AG04450 (cell line): ENCODE measurements at regions not wholly inside any gene's neighbourhood (a gene's known extent, or its start where the extent isn't known, plus 50 kb on each side); places are given as distances from the start of the nearest gene placed in this dataset.

Source experiments
- CTCF ChIA-PET: fragments of 300-600, 350-600 bp; formaldehyde crosslinking; extraction: SDS; loops from one replicate; lab custom pipeline; 2022; ENCODE audit warnings: antibody characterized with exemption, inconsistent platforms; lab: Charles Lee
- POLR2A ChIA-PET: fragments of 350-600 bp; formaldehyde crosslinking; extraction: SDS; loops from one replicate; lab custom pipeline; 2021; ENCODE audit warnings: antibody characterized with exemption, inconsistent platforms; lab: Yijun Ruan, JAX
- DNase-seq: peaks from one replicate; pipeline ENCODE4 v3.0.0-alpha.2; 2011; ENCODE audit warnings: low read depth, low spot score
- H3K27ac ChIP-seq: one replicate; pipeline ENCODE4 v1.5.1; 2012; ENCODE audit warnings: low read depth, low read length, control low read depth
- H3K27me3 ChIP-seq: one replicate; pipeline ENCODE4 v1.6.0; 2012; ENCODE audit warnings: low read length; ENCODE audit not compliant: control insufficient read depth, insufficient read depth
- H3K4me3 ChIP-seq: 2 replicates; pipeline ENCODE4 v1.5.1; 2011; ENCODE audit warnings: mild to moderate bottlenecking, low read depth, low read length, control low read depth
- H3K9me3 ChIP-seq: 2 replicates; pipeline ENCODE4 v1.5.1; 2012; ENCODE audit warnings: low read length; ENCODE audit not compliant: control insufficient read depth, insufficient read depth
- TF ChIP-seq, protein P1 (sequence below): IDR thresholded peaks from 2 replicates; pipeline ENCODE4 v1.5.1; 2011; ENCODE audit warnings: low read depth, low read length, control low read depth, inconsistent platforms

DNA sequence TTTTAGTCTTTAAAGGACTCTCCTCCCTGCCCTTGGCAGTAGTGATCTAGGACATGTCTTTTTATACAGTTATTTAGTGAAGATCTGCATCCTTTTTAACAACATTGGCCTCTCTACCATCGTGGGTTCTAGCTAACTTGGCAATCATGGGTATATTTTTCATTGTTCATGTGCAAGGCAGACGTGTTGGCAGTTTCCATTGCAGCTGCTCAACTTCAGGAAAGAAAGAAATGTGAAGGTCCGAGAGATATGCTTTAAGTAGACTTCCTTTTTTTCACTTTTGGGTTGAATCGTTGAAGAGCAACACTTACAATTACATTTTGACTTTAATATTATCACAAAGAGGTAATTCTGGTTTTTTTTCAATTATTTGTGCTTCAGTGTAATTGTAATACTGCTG lies 172.6 kb downstream of the SATB1 start:
- H3K4me3 ChIP-seq = no peak overlapping the region
- CTCF ChIA-PET = no interaction called here
- no peaks in the 10 kb centered on the region for H3K27me3 ChIP-seq
- TF ChIP-seq, protein P1, sequence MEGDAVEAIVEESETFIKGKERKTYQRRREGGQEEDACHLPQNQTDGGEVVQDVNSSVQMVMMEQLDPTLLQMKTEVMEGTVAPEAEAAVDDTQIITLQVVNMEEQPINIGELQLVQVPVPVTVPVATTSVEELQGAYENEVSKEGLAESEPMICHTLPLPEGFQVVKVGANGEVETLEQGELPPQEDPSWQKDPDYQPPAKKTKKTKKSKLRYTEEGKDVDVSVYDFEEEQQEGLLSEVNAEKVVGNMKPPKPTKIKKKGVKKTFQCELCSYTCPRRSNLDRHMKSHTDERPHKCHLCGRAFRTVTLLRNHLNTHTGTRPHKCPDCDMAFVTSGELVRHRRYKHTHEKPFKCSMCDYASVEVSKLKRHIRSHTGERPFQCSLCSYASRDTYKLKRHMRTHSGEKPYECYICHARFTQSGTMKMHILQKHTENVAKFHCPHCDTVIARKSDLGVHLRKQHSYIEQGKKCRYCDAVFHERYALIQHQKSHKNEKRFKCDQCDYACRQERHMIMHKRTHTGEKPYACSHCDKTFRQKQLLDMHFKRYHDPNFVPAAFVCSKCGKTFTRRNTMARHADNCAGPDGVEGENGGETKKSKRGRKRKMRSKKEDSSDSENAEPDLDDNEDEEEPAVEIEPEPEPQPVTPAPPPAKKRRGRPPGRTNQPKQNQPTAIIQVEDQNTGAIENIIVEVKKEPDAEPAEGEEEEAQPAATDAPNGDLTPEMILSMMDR = no peak
- H3K9me3 ChIP-seq = no peaks in the 10 kb centered on the region
- no peak for DNase-seq
- POLR2A ChIA-PET = no interaction called here
- no peak overlapping the region for H3K27ac ChIP-seq

DNA sequence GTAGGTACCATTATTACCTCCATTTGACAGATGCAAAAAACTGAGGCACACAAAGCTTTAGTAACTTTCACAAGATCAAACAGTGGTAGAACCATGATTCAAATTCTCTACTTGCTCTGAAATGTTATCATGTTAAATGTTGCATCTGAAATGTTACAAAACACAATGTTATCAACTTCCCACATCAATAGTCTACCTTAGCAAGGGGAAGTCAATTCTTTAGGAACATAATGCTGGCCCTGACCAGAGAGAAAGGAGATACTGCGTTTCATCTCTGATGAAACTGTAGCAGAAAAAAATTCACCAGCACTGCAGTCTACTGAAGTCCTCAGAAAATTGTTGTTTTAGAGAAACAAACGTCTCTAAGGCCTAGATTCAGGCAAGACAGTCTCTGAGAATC lies 174.1 kb downstream of the SATB1 start:
- no peaks in the 10 kb centered on the region for H3K9me3 ChIP-seq
- ChIA-PET POLR2A (no interaction called here), CTCF (no interaction called here)
- no peaks in the 10 kb centered on the region for H3K27me3 ChIP-seq
- H3K27ac ChIP-seq = no peak overlapping the region
- TF ChIP-seq, protein P1 = no peak
- no peak overlapping the region for H3K4me3 ChIP-seq
- DNase-seq = no peak

DNA sequence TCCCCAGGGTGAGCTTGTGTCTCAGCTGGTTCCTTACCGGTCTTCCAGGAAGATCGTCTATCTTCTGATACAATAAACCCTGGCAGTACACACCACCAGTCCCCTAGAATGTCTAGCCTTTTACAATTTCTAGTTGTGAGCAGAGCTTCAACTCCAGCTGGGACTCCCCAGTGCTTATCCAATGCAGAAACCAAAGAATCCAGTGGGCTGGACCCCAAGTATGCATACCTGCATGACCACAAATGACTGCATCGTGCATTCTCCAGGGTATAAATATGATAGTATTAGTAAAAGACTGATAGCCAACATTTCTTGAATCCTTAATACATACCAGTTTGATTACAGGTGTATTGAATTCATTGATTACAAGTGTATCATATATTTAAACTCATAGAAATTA lies 176.0 kb downstream of the SATB1 start:
- ChIA-PET POLR2A (no interaction called here), CTCF (no interaction called here)
- no peaks in the 10 kb centered on the region for H3K9me3 ChIP-seq
- DNase-seq = no peak
- TF ChIP-seq, protein P1 = no peak
- H3K4me3 ChIP-seq = no peak overlapping the region
- no peak overlapping the region for H3K27ac ChIP-seq
- no peaks in the 10 kb centered on the region for H3K27me3 ChIP-seq

DNA sequence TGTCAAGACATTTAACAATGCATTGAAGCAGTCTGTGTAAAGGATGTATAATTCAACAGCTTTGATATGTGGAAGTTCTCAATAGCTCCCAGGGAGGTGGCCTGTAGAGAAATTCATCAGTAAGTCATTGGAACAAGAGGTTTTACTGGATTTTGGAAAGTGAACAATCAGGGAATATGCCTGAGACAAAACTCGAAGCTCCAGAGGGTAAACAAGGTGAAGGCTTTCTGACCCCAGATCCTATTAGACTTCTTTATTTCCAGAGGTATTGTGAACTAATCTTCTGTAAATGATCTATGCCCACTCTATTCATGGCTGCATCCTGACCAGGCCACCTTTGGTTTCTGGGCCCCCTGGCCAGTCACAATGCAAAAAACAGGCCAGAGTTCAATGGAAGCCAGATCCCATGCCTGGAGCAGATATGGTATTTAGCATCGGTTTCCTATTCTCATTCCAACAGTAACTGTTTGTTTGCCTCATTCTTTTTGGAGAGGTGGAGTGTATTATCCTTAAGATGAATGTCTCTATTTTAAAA lies 177.3 kb downstream of the SATB1 start:
- TF ChIP-seq, protein P1 = no peak
- no peak for DNase-seq
- no peak overlapping the region for H3K27ac ChIP-seq
- no peaks in the 10 kb centered on the region for H3K27me3 ChIP-seq
- ChIA-PET CTCF (no interaction called here), POLR2A (no interaction called here)
- no peak overlapping the region for H3K4me3 ChIP-seq
- H3K9me3 ChIP-seq = no peaks in the 10 kb centered on the region

DNA sequence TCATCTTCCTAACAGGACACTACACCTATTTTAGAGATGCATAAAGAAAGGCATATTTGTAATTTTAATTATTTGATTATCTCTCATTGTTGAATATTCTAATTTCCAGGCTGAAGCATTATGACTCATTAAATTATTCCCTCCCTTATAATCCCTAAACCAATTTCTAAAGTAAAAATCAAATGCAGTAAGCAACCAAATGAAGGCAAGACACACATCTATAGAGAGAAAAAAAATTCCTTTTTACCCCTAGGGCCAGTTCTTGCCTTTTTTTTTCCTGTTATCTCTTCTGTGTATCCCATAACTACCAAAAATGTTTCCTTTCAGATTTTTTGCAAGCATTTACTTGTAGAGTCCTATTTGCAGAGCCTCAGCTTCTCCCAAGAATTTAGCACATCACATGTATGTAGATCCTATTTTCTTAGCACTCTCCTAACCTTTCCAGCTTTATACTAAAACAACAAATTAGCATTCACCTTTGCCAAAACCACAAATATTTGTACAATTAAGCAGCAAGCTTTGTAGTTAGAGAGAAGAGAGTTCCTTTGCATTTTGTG lies 177.9 kb downstream of the SATB1 start:
- CTCF ChIA-PET = interaction anchor here (0.7 kb wide), 1 partner anchor 204 kb away, joined by 3 read pairs; no protein-coding TSS in a partner anchor
- H3K9me3 ChIP-seq = no peaks in the 10 kb centered on the region
- POLR2A ChIA-PET = no interaction called here
- DNase-seq = no peak
- H3K27ac ChIP-seq = no peak overlapping the region
- TF ChIP-seq, protein P1 = no peak
- no peak overlapping the region for H3K4me3 ChIP-seq
- H3K27me3 ChIP-seq = no peaks in the 10 kb centered on the region
